GM12878 (cell line): ENCODE measurements at regions not wholly inside any gene's neighbourhood (a gene's known extent, or its start where the extent isn't known, plus 50 kb on each side); places are given as distances from the start of the nearest gene placed in this dataset.

Experiments
- ATAC-seq: fragments of 200-7000 bp; cut with Tn5 transposase; 3 replicates; pipeline ENCODE4 v1.9.1; 2020; ENCODE audit warnings: mild to moderate bottlenecking, moderate library complexity
- BruUV-seq: library from RNA; stranded (reverse); fragments of 400-500 nt; replicated peaks from 2 replicates; lab custom pipeline; 2021; lab: Mats Ljungman, UMichigan
- CTCF ChIA-PET: fragments of 300-600 bp; sonication (Branson Sonifier 250); formaldehyde crosslinking; extraction: SDS; loops from one replicate; lab custom pipeline; 2021; ENCODE audit warnings: inconsistent platforms; lab: Yijun Ruan, JAX
- POLR2A ChIA-PET: fragments of 350-600 bp; formaldehyde crosslinking; extraction: SDS; loops from one replicate; lab custom pipeline; 2021; ENCODE audit warnings: inconsistent platforms; lab: Charles Lee
- RAD21 ChIA-PET: fragments of 300-600 bp; sonication (Branson Sonifier 250); formaldehyde crosslinking; loops from one replicate; lab custom pipeline; 2023; ENCODE audit warnings: antibody characterized with exemption; ENCODE audit not compliant: unreplicated experiment; lab: Charles Lee
- SMC1A ChIA-PET: fragments of 300-600 bp; sonication (Branson Sonifier 250); formaldehyde crosslinking; loops from one replicate; lab custom pipeline; 2023; ENCODE audit not compliant: unreplicated experiment, uncharacterized antibody; lab: Charles Lee
- DNase-seq: peaks from one replicate; pipeline ENCODE4 v3.0.0-alpha.2; 2011; ENCODE audit warnings: low read depth, low spot score
- FAIRE-seq: peaks from 3 replicates; lab custom pipeline; 2011; peaks lifted over from hg19 to GRCh38; lab: Jason Lieb, UNC
- H2AFZ ChIP-seq: 2 replicates; pipeline ENCODE4 v1.6.0; 2011; ENCODE audit warnings: low read depth, low read length, control low read depth; ENCODE audit not compliant: control insufficient read depth
- H3K27ac ChIP-seq: 2 replicates; pipeline ENCODE4 v1.5.1; 2011; ENCODE audit warnings: control low read depth; ENCODE audit not compliant: control insufficient read depth, insufficient read depth
- H3K27me3 ChIP-seq, 2 experiments: replicated peaks in 1 of 2; 2 replicates each; pipeline versions ENCODE4 v1.6.0 to v1.6.1; 2011; ENCODE audit warnings: low read length in 1 of 2; ENCODE audit not compliant: control insufficient read depth in 2 of 2, insufficient read depth in 2 of 2
- H3K36me3 ChIP-seq, 2 experiments: 2 replicates each; pipeline ENCODE4 v1.5.1; 2011; ENCODE audit warnings: low read length in 1 of 2; ENCODE audit not compliant: control insufficient read depth in 2 of 2, insufficient read depth in 2 of 2
- H3K4me1 ChIP-seq: 2 replicates; pipeline ENCODE4 v1.6.1; 2011; ENCODE audit warnings: mild to moderate bottlenecking, low read length, moderate library complexity, mixed read lengths; ENCODE audit not compliant: control insufficient read depth, insufficient read depth
- H3K4me2 ChIP-seq: 2 replicates; pipeline ENCODE4 v1.6.0; 2011; ENCODE audit warnings: control low read depth; ENCODE audit not compliant: control insufficient read depth, insufficient read depth
- H3K4me3 ChIP-seq: fragments of 200-600 bp; sonication (generic); 2 replicates; pipeline ENCODE4 v1.5.1; 2016
- H3K79me2 ChIP-seq: 2 replicates; pipeline ENCODE4 v1.6.0; 2011; ENCODE audit warnings: low read length; ENCODE audit not compliant: control insufficient read depth, insufficient read depth
- H3K9ac ChIP-seq: 2 replicates; pipeline ENCODE4 v1.8.0; 2011; ENCODE audit warnings: low read length, control low read depth, mixed read lengths; ENCODE audit not compliant: control insufficient read depth, insufficient read depth
- H3K9me3 ChIP-seq: replicated peaks from 3 replicates; pipeline ENCODE4 v1.5.1; 2011; ENCODE audit warnings: mild to moderate bottlenecking, low read length; ENCODE audit not compliant: control insufficient read depth, insufficient read depth
- H4K20me1 ChIP-seq: 2 replicates; pipeline ENCODE4 v1.6.0; 2011; ENCODE audit not compliant: control insufficient read depth, insufficient read depth
- BCL11A ChIP-seq: IDR thresholded peaks from 2 replicates; pipeline ENCODE4 v1.6.1; 2011; ENCODE audit warnings: low read depth, low read length
- MEF2B ChIP-seq: fragments of 450-650 bp; IDR thresholded peaks from 2 replicates; pipeline ENCODE4 v1.6.1; 2018; ENCODE audit warnings: mild to moderate bottlenecking, moderate library complexity; ENCODE audit not compliant: partially characterized antibody, poor library complexity, severe bottlenecking
- MYB ChIP-seq: fragments of 150-350 bp; IDR thresholded peaks from 2 replicates; pipeline ENCODE4 v1.6.1; 2014; ENCODE audit warnings: mild to moderate bottlenecking, low read depth, low read length, borderline replicate concordance
- NBN ChIP-seq: fragments of 450-650 bp; IDR thresholded peaks from 2 replicates; pipeline ENCODE4 v1.6.1; 2016
- NFXL1 ChIP-seq: fragments of 450-650 bp; IDR thresholded peaks from 2 replicates; pipeline ENCODE4 v1.6.1; 2017; ENCODE audit warnings: antibody characterized with exemption, mild to moderate bottlenecking, borderline replicate concordance
- SMAD1 ChIP-seq: fragments of 450-650 bp; IDR thresholded peaks from 2 replicates; pipeline ENCODE4 v1.6.1; 2018; ENCODE audit warnings: mild to moderate bottlenecking, low read depth; ENCODE audit not compliant: partially characterized antibody
- SUZ12 ChIP-seq: fragments of 200-600 bp; sonication (generic); IDR thresholded peaks from one replicate; pipeline ENCODE4 v1.6.1; 2018; ENCODE audit warnings: antibody characterized with exemption, mild to moderate bottlenecking; ENCODE audit not compliant: unreplicated experiment
- TARDBP ChIP-seq: IDR thresholded peaks from 2 replicates; pipeline ENCODE4 v1.6.1; 2016; ENCODE audit warnings: borderline replicate concordance
- ZNF687 ChIP-seq: fragments of 450-650 bp; IDR thresholded peaks from 2 replicates; pipeline ENCODE4 v1.6.1; 2017; ENCODE audit warnings: mild to moderate bottlenecking, moderate library complexity
- WGBS: methylation state at CpG from one replicate; pipeline ENCODE4 v1.1.6; 2016; ENCODE audit warnings: low lambda C conversion rate; ENCODE audit not compliant: insufficient replicate concordance, insufficient coverage; ENCODE audit errors: missing lambda C conversion rate; 5-methylcytosine and 5-hydroxymethylcytosine counted together
- in situ Hi-C: fragments of 300-500 bp; cut with MboI; formaldehyde crosslinking; loops from 9 replicates; pipeline ENCODE4 v1.14.3; 2018; ENCODE audit warnings: mixed read lengths
- intact Hi-C: fragments of 100-400 bp; cut with micrococcal nuclease; formaldehyde crosslinking; loops from one replicate; pipeline ENCODE4 v1.14.2; 2022; ENCODE audit not compliant: unreplicated experiment

- no peak for TF ChIP-seq ZNF687
Observed at GRCh38 chr4:163654621-163655020, 160.1 kb downstream of the TMA16 start (continued).

- intact Hi-C loops (no loop called here), in situ Hi-C loops (loop anchor here (5.0 kb wide), 1 partner anchor 68 kb away; no protein-coding TSS in a partner anchor)
- Histone ChIP-seq H4K20me1 (no peaks in the 10 kb centered on the region), H2AFZ (no peak overlapping the region), H3K9me3 (no peaks in the 10 kb centered on the region; the same call in 2 of the 3 replicates), H3K79me2 (no peaks in the 10 kb centered on the region), H3K4me3 (no peak overlapping the region), H3K4me2 (no peak overlapping the region), H3K4me1 (peaks cover 24% of the 10 kb centered on the region), H3K36me3 (no peaks in the 10 kb centered on the region), H3K9ac (no peak overlapping the region), H3K27ac (no peak overlapping the region), H3K27me3 (no peaks in the 10 kb centered on the region)
- no peak for ATAC-seq
- ChIA-PET CTCF (interaction anchor here (1.0 to 1.5 kb wide), 4 partner anchors 49 to 104 kb away, joined by 3 to 5 read pairs (median 4); no protein-coding TSS in a partner anchor), POLR2A (no interaction called here), RAD21 (interaction anchor here (1.2 kb wide), 1 partner anchor 69 kb away, joined by 4 read pairs; no protein-coding TSS in a partner anchor), SMC1A (interaction anchor here (0.8 to 2.6 kb wide), 3 partner anchors 12 to 73 kb away, joined by 3 to 7 read pairs (median 3); no protein-coding TSS in a partner anchor)
- 100% methylated on average over 1 of the region's 1 CpG for WGBS
- TF ChIP-seq MEF2B (no peak), SMAD1 (no peak), TARDBP (no peak), SUZ12 (no peak), MYB (no peak), BCL11A (no peak), NBN (no peak), NFXL1 (no peak)
- no peak for DNase-seq
- FAIRE-seq = no peak
- no TSS peak for BruUV-seq
Observed at GRCh38 chr4:163660636-163661035, 166.1 kb downstream of the TMA16 start.
